Gastroesophageal sphincter (tissue), 4 donors: ENCODE measurements at regions not wholly inside any gene's neighbourhood (a gene's known extent, or its start where the extent isn't known, plus 50 kb on each side); places are given as distances from the start of the nearest gene placed in this dataset.

Source experiments
- ATAC-seq: fragments of 150-250 bp; one replicate; pipeline ENCODE4 v1.9.1; 2016; ENCODE audit warnings: mild to moderate bottlenecking, moderate library complexity
- H3K27ac ChIP-seq, 4 donors: fragments of 200-600 bp; sonication (generic) in 3 of 4; 1 replicate in 3 of 4; 2 replicates in 1 of 4; pipeline ENCODE4 v1.5.1; 2016 to 2019
- H3K27me3 ChIP-seq: fragments of 200-600 bp; sonication (generic); one replicate; pipeline ENCODE4 v1.5.1; 2019
- H3K36me3 ChIP-seq, 2 donors: fragments of 200-600 bp; sonication (generic); one replicate each; pipeline ENCODE4 v1.5.1; 2019; ENCODE audit warnings: control low read depth in 1 of 2
- H3K4me1 ChIP-seq, 3 donors: fragments of 200-600 bp; sonication (generic); 1 replicate in 2 of 3; 2 replicates in 1 of 3; pipeline ENCODE4 v1.5.1; 2016 to 2019; ENCODE audit warnings: control low read depth in 2 of 3
- H3K4me3 ChIP-seq, 2 donors: fragments of 200-600 bp; sonication (generic); one replicate each; pipeline ENCODE4 v1.5.1; 2019; ENCODE audit warnings: mild to moderate bottlenecking in 1 of 2, moderate library complexity in 1 of 2
- H3K9me3 ChIP-seq, 3 donors: fragments of 200-600 bp; sonication (generic); one replicate each; pipeline ENCODE4 v1.5.1; 2017 to 2019; ENCODE audit warnings: control low read depth in 2 of 3
- EP300 ChIP-seq: sonication (generic); formaldehyde crosslinking; IDR thresholded peaks from one replicate; pipeline ENCODE4 v1.6.1; 2017; ENCODE audit warnings: antibody characterized with exemption, mild to moderate bottlenecking
- POLR2A ChIP-seq, 2 donors: fragments of 450-650 bp; IDR thresholded peaks; one replicate each; pipeline ENCODE4 v1.6.1; 2017; ENCODE audit warnings: antibody characterized with exemption in 2 of 2, mild to moderate bottlenecking in 2 of 2, moderate library complexity in 1 of 2
- POLR2AphosphoS5 ChIP-seq: sonication (generic); formaldehyde crosslinking; IDR thresholded peaks from one replicate; pipeline ENCODE4 v1.6.1; 2017; ENCODE audit warnings: antibody characterized with exemption
- WGBS, 2 donors: methylation state at CpG; one replicate each; pipeline ENCODE4 v1.1.5; 2018; ENCODE audit warnings: low coverage in 1 of 2; 5-methylcytosine and 5-hydroxymethylcytosine counted together
- TF ChIP-seq, protein P1 (sequence below), 4 experiments: fragments of 200-600 bp in 2 of 4; fragments of 450-650 bp in 2 of 4; sonication (generic) in 1 of 4; IDR thresholded peaks; one replicate each; pipeline ENCODE4 v1.5.1; 2017 to 2019; ENCODE audit warnings: antibody characterized with exemption in 4 of 4, mild to moderate bottlenecking in 2 of 4, moderate library complexity in 2 of 4

DNA sequence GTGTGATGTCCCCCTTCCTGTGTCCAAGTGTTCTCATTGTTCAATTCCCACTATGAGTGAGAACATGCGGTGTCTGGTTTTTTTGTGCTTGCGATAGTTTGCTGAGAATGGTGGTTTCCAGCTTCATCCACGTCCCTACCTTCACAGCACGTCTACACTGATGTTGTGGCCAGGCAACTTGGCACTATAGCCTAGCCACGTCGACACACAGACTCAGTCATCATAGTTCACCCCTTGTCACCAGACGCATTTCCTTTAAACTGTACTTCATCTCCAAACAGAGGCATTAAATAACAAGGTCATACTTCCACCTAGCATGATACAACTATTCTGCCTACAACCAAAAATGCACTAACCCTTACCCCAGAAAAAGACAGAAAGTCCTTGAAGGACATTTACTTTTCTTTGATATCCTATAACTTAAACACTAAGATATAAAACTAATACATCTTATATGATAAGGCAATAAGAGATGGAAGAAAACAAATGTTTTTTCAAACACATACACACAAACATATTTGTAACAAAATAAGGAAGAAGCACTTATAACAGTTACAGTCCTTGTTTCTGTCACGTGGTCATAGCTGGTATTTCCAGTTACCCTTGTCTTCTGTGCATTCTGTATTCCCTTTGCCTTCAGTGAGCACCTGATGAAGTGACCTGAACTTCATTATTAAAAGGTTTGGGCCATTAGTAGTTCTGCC lies 121.4 kb downstream of the KLF13 start:
- peaks cover 0 to 5% (median 0%) of the 10 kb centered on the region in 3 donors for H3K9me3 ChIP-seq
- H3K27me3 ChIP-seq, result no peaks in the 10 kb centered on the region
- no peaks in the 10 kb centered on the region for H3K4me1 ChIP-seq
- no peak overlapping the region for H3K4me3 ChIP-seq
- TF ChIP-seq, protein P1, sequence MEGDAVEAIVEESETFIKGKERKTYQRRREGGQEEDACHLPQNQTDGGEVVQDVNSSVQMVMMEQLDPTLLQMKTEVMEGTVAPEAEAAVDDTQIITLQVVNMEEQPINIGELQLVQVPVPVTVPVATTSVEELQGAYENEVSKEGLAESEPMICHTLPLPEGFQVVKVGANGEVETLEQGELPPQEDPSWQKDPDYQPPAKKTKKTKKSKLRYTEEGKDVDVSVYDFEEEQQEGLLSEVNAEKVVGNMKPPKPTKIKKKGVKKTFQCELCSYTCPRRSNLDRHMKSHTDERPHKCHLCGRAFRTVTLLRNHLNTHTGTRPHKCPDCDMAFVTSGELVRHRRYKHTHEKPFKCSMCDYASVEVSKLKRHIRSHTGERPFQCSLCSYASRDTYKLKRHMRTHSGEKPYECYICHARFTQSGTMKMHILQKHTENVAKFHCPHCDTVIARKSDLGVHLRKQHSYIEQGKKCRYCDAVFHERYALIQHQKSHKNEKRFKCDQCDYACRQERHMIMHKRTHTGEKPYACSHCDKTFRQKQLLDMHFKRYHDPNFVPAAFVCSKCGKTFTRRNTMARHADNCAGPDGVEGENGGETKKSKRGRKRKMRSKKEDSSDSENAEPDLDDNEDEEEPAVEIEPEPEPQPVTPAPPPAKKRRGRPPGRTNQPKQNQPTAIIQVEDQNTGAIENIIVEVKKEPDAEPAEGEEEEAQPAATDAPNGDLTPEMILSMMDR (IDR thresholded peaks at IDR 0.05), result no peak
- no peak for TF ChIP-seq POLR2AphosphoS5
- TF ChIP-seq EP300, result no peak
- TF ChIP-seq POLR2A (IDR thresholded peaks at IDR 0.05), result no peak
- no peaks in the 10 kb centered on the region for H3K36me3 ChIP-seq
- H3K27ac ChIP-seq, result no peak overlapping the region
- 75 to 82% methylated on average over 6 of the region's 8 CpGs for WGBS, 2 donors
- no peak for ATAC-seq

DNA sequence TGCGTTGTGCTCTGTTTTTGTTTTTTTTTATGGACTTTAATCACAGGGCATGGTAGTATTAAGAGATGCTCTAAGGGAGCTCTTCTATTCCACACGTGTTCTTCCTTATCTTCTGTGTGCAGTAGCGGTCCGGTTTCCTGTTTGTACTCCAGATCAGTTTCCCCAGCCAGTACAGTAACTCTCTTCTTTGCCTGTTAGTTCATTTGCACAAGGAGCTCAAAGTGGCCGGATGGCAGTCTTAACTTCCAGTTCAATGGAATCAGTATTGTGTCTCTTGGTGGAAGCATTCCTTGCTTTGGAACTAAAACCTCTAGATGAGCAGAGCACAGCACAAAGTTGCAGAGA lies 122.0 kb downstream of the KLF13 start:
- ATAC-seq, result no peak
- no peaks in the 10 kb centered on the region for H3K27me3 ChIP-seq

DNA sequence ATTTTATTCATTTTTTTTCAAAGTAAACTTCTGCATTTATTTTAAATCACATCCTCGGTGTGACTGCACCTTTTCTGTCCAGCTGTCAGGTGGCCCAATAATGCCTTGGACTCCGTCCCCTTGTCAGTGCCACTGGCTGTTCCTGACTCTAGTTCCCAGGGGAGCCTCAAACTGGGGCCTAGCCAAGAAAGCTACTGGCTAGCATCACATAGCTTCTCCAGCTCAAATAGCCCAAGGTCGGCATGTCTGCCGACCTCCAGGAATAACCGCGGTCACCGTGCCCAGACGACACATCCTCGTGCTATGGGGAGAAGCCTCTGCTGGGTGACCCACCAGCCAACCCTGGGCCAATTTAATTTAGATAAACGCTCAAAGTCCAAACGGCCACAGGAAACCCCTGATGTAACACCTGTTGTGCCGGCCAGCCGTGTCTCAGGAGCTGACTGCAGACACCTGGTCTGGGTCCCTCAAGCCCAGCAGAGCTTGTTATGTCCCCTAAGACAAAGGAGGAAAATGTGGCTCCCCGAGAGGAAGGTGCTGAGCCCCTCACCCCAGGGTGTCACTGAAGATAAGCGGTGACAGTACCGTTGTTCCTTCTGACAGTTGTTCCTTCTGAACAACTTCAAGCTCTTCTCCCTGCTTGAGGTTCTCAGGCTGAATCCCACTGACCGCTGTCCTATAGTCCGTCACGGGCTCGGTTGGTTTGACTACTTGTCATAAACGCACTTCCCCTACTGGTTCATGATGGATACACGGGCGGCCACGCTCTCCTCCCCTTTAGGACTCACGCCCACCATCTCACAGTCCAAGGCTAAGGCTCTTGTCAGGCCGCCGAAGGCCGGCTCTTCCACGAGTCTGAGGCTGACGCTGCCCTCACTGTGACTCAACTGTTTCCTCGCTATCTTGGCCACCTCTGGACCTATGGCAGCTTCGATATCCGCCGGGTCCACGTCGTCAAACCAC lies 126.2 kb downstream of the KLF13 start:
- no peak for ATAC-seq
- no peak overlapping the region for H3K4me3 ChIP-seq
- 82 to 100% methylated on average over 3 to 13 of the region's 36 CpGs for WGBS, 2 donors

More for the DNA sequence above, 122.0 kb downstream of the KLF13 start:
- TF ChIP-seq POLR2AphosphoS5 (no peak), POLR2A (IDR thresholded peaks at IDR 0.05) (no peak), EP300 (no peak)
- TF ChIP-seq, protein P1 (IDR thresholded peaks at IDR 0.05), result no peak
- 50 to 61% methylated on average over 4 to 5 of the region's 5 CpGs for WGBS, 2 donors
- Histone ChIP-seq H3K36me3 (no peaks in the 10 kb centered on the region), H3K4me3 (no peak overlapping the region), H3K9me3 (peaks cover 0 to 5% (median 0%) of the 10 kb centered on the region in 3 donors), H3K27ac (no peak overlapping the region), H3K4me1 (no peaks in the 10 kb centered on the region)

DNA sequence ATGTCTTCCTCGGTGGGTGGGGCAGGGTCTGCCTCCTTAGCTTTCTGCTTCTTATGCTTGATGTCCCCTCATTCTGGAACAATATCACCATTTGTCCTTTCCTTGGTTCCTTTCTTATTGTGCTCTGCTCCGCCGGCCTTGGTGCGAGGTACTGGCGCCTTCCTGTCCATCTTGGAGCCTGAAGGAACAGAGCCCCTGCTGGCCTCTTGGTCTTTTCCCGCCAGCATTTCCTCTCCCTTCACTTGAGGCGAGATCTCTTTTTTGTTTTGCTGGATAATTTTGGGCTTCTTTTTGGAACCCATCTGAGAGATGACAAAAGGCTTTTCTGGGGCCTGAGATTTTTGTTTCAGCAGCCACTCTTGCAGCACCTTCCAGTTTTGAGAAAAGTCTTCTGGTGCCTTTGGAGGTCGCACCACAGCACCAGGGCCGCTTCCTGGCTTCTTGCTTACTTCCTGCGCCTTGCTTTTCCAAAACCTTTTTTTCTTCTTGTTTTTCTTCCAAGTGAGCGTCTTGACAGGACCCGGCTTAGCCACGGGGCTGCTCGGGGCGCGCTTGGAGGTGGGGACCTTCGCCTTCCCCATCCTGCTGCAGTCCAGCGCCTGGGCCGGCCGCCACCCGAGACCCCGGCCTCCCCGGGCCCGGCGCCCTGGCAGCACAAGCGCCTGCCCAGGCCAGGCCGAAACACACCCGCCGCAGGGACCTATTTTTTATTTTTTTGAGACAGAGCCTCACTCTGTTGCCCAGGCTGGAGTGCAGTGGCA lies 127.1 kb downstream of the KLF13 start:
- ATAC-seq, result no peak
- Histone ChIP-seq H3K36me3 (no peaks in the 10 kb centered on the region), H3K27ac (no peak overlapping the region), H3K9me3 (peaks cover 0 to 5% (median 0%) of the 10 kb centered on the region in 3 donors), H3K4me3 (no peak overlapping the region), H3K27me3 (peaks cover 8% of the 10 kb centered on the region), H3K4me1 (no peaks in the 10 kb centered on the region)
- TF ChIP-seq EP300 (no peak), POLR2AphosphoS5 (no peak), POLR2A (IDR thresholded peaks at IDR 0.05) (no peak)
- TF ChIP-seq, protein P1 (IDR thresholded peaks at IDR 0.05), result no peak
- 94 to 97% methylated on average over 6 to 11 of the region's 29 CpGs for WGBS, 2 donors

More for the DNA sequence above, 126.2 kb downstream of the KLF13 start:
- H3K36me3 ChIP-seq, result no peaks in the 10 kb centered on the region
- TF ChIP-seq, protein P1 (IDR thresholded peaks at IDR 0.05), result no peak
- TF ChIP-seq POLR2AphosphoS5 (no peak), EP300 (no peak), POLR2A (IDR thresholded peaks at IDR 0.05) (no peak)
- H3K27me3 ChIP-seq, result peaks cover 4% of the 10 kb centered on the region
- peaks cover 0 to 5% (median 0%) of the 10 kb centered on the region in 3 donors for H3K9me3 ChIP-seq
- no peaks in the 10 kb centered on the region for H3K4me1 ChIP-seq
- H3K27ac ChIP-seq, result no peak overlapping the region
